ENCODE measurements at regions not wholly inside any gene's neighbourhood (a gene's known extent, or its start where the extent isn't known, plus 50 kb on each side); places are given as distances from the start of the nearest gene placed in this dataset.

DNA sequence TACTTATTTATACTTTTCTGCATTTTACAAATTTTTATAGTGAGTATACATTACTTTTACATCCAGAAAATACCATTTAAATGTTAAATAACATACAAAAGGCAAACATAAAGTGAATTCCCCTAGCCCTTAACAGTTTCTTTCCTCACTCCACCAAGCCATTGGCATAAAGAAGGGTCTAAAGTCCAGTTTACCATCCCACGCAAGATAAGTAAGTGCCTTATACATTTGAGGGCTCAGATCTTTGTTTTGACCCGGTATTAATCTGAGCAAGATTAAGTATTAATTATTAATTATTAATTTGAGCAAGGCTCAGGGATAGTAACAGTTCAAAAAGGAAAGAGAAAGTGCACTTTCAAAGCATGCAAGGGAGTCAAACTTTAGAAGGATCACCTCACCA lies 182.9 kb downstream of the DICER1 start:
- no peak for DNase-seq
- Histone ChIP-seq H3K9me3 (ENCODE audit: control insufficient read depth, low read length) (no peaks in the 10 kb centered on the region), H3K27me3 (replicated peaks; ENCODE audit: control insufficient read depth, insufficient read depth, low read length, poor library complexity, severe bottlenecking) (peaks cover 3% of the 10 kb centered on the region), H3K36me3 (ENCODE audit: control insufficient read depth, insufficient read depth, low read length) (no peaks in the 10 kb centered on the region), H3K27ac (ENCODE audit: insufficient read depth, low read length, poor library complexity, severe bottlenecking) (no peak overlapping the region), H3K4me1 (ENCODE audit: control insufficient read depth, insufficient read depth, low read length, poor library complexity, severe bottlenecking) (no peaks in the 10 kb centered on the region), H3K4me3 (ENCODE audit: insufficient read depth, low read depth, low read length, poor library complexity, severe bottlenecking) (no peak overlapping the region)

- DNase-seq: no peak
- no peak overlapping the region for H3K27ac ChIP-seq (ENCODE audit: insufficient read depth, low read length, poor library complexity, severe bottlenecking)
- no peaks in the 10 kb centered on the region for H3K9me3 ChIP-seq (ENCODE audit: control insufficient read depth, low read length)
- H3K4me3 ChIP-seq (ENCODE audit: insufficient read depth, low read depth, low read length, poor library complexity, severe bottlenecking): no peak overlapping the region
- no peaks in the 10 kb centered on the region for H3K4me1 ChIP-seq (ENCODE audit: control insufficient read depth, insufficient read depth, low read length, poor library complexity, severe bottlenecking)
- no peaks in the 10 kb centered on the region for H3K27me3 ChIP-seq (replicated peaks; ENCODE audit: control insufficient read depth, insufficient read depth, low read length, poor library complexity, severe bottlenecking)
- no peaks in the 10 kb centered on the region for H3K36me3 ChIP-seq (ENCODE audit: control insufficient read depth, insufficient read depth, low read length)
Measured at GRCh38 chr14:94971750-94972149, 185.6 kb downstream of the DICER1 start.

GRCh38 chr14:94970941-94971730 lies 186.2 kb downstream of the DICER1 start:
- Histone ChIP-seq H3K9me3 (ENCODE audit: control insufficient read depth, low read length) (no peaks in the 10 kb centered on the region), H3K36me3 (ENCODE audit: control insufficient read depth, insufficient read depth, low read length) (no peaks in the 10 kb centered on the region), H3K27ac (ENCODE audit: insufficient read depth, low read length, poor library complexity, severe bottlenecking) (no peak overlapping the region), H3K27me3 (replicated peaks; ENCODE audit: control insufficient read depth, insufficient read depth, low read length, poor library complexity, severe bottlenecking) (no peaks in the 10 kb centered on the region), H3K4me3 (ENCODE audit: insufficient read depth, low read depth, low read length, poor library complexity, severe bottlenecking) (no peak overlapping the region), H3K4me1 (ENCODE audit: control insufficient read depth, insufficient read depth, low read length, poor library complexity, severe bottlenecking) (no peaks in the 10 kb centered on the region)
- DNase-seq: no peak

DNA sequence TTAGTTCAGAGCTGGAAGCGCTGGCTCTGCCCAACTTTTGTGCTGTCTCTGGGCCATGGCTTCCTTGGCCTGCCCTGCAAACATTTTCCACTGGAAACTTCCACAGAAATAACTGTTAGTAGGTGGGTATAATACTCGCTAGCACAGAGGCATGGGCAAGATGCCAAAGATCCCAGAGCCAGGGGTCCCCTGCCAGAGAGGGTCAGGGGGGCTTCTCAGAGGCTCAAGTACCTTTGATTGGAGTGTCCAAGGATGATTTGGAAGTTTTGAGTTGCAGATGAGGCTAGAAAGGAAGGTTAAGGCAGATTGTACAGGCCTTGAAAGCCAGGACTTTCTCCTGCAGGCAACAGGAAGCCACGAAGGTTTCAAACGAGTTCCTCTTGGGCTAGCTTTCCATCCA lies 187.6 kb downstream of the DICER1 start:
- H3K27me3 ChIP-seq (replicated peaks; ENCODE audit: control insufficient read depth, insufficient read depth, low read length, poor library complexity, severe bottlenecking): no peaks in the 10 kb centered on the region
- H3K4me1 ChIP-seq (ENCODE audit: control insufficient read depth, insufficient read depth, low read length, poor library complexity, severe bottlenecking): no peaks in the 10 kb centered on the region
- no peaks in the 10 kb centered on the region for H3K36me3 ChIP-seq (ENCODE audit: control insufficient read depth, insufficient read depth, low read length)
- H3K9me3 ChIP-seq (ENCODE audit: control insufficient read depth, low read length): no peaks in the 10 kb centered on the region
- H3K4me3 ChIP-seq (ENCODE audit: insufficient read depth, low read depth, low read length, poor library complexity, severe bottlenecking): no peak overlapping the region
- no peak for DNase-seq
- no peak overlapping the region for H3K27ac ChIP-seq (ENCODE audit: insufficient read depth, low read length, poor library complexity, severe bottlenecking)

DNA sequence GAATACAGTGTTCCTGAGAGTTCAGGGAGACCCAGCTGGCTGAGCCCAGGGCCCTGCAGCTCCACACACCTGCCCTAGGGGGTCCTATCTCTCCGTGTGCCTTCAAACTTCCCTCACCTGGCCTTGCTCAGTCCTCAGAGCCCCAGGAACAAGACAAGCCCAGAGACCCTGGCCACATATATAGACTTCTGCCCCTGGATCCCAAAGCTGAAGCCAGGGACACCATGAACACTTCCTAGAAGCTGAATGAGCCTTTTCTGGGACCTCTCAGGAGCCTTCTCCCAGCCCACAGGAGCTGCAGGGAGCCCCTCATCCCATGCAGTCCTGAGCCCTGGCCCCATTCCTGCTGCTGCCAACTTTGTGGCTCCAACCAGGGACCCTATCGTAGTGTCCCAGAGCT lies 190.5 kb downstream of the DICER1 start:
- no peak for DNase-seq
- H3K27ac ChIP-seq (ENCODE audit: insufficient read depth, low read length, poor library complexity, severe bottlenecking): no peak overlapping the region
- no peaks in the 10 kb centered on the region for H3K9me3 ChIP-seq (ENCODE audit: control insufficient read depth, low read length)
- H3K27me3 ChIP-seq (replicated peaks; ENCODE audit: control insufficient read depth, insufficient read depth, low read length, poor library complexity, severe bottlenecking): no peaks in the 10 kb centered on the region
- H3K36me3 ChIP-seq (ENCODE audit: control insufficient read depth, insufficient read depth, low read length): no peaks in the 10 kb centered on the region
- H3K4me3 ChIP-seq (ENCODE audit: insufficient read depth, low read depth, low read length, poor library complexity, severe bottlenecking): no peak overlapping the region
- no peaks in the 10 kb centered on the region for H3K4me1 ChIP-seq (ENCODE audit: control insufficient read depth, insufficient read depth, low read length, poor library complexity, severe bottlenecking)

GRCh38 chr14:94966344-94966743 lies 191.0 kb downstream of the DICER1 start:
- no peak for DNase-seq
- Histone ChIP-seq H3K27ac (ENCODE audit: insufficient read depth, low read length, poor library complexity, severe bottlenecking) (no peak overlapping the region), H3K4me1 (ENCODE audit: control insufficient read depth, insufficient read depth, low read length, poor library complexity, severe bottlenecking) (no peaks in the 10 kb centered on the region), H3K9me3 (ENCODE audit: control insufficient read depth, low read length) (no peaks in the 10 kb centered on the region), H3K4me3 (ENCODE audit: insufficient read depth, low read depth, low read length, poor library complexity, severe bottlenecking) (no peak overlapping the region), H3K36me3 (ENCODE audit: control insufficient read depth, insufficient read depth, low read length) (no peaks in the 10 kb centered on the region), H3K27me3 (replicated peaks; ENCODE audit: control insufficient read depth, insufficient read depth, low read length, poor library complexity, severe bottlenecking) (no peaks in the 10 kb centered on the region)

GRCh38 chr14:94965551-94966313 lies 191.6 kb downstream of the DICER1 start:
- no peaks in the 10 kb centered on the region for H3K9me3 ChIP-seq (ENCODE audit: control insufficient read depth, low read length)
- no peaks in the 10 kb centered on the region for H3K4me1 ChIP-seq (ENCODE audit: control insufficient read depth, insufficient read depth, low read length, poor library complexity, severe bottlenecking)
- no peaks in the 10 kb centered on the region for H3K27me3 ChIP-seq (replicated peaks; ENCODE audit: control insufficient read depth, insufficient read depth, low read length, poor library complexity, severe bottlenecking)
- DNase-seq: no peak
- no peak overlapping the region for H3K27ac ChIP-seq (ENCODE audit: insufficient read depth, low read length, poor library complexity, severe bottlenecking)
- no peak overlapping the region for H3K4me3 ChIP-seq (ENCODE audit: insufficient read depth, low read depth, low read length, poor library complexity, severe bottlenecking)
- no peaks in the 10 kb centered on the region for H3K36me3 ChIP-seq (ENCODE audit: control insufficient read depth, insufficient read depth, low read length)

GRCh38 chr14:94964931-94965330 lies 192.4 kb downstream of the DICER1 start:
- no peak overlapping the region for H3K4me3 ChIP-seq (ENCODE audit: insufficient read depth, low read depth, low read length, poor library complexity, severe bottlenecking)
- no peaks in the 10 kb centered on the region for H3K27me3 ChIP-seq (replicated peaks; ENCODE audit: control insufficient read depth, insufficient read depth, low read length, poor library complexity, severe bottlenecking)
- DNase-seq: no peak
- no peaks in the 10 kb centered on the region for H3K4me1 ChIP-seq (ENCODE audit: control insufficient read depth, insufficient read depth, low read length, poor library complexity, severe bottlenecking)
- H3K9me3 ChIP-seq (ENCODE audit: control insufficient read depth, low read length): no peaks in the 10 kb centered on the region
- no peaks in the 10 kb centered on the region for H3K36me3 ChIP-seq (ENCODE audit: control insufficient read depth, insufficient read depth, low read length)
- H3K27ac ChIP-seq (ENCODE audit: insufficient read depth, low read length, poor library complexity, severe bottlenecking): no peak overlapping the region

- no peak for DNase-seq
- H3K27me3 ChIP-seq (replicated peaks; ENCODE audit: control insufficient read depth, insufficient read depth, low read length, poor library complexity, severe bottlenecking): no peaks in the 10 kb centered on the region
- no peaks in the 10 kb centered on the region for H3K9me3 ChIP-seq (ENCODE audit: control insufficient read depth, low read length)
- no peak overlapping the region for H3K4me3 ChIP-seq (ENCODE audit: insufficient read depth, low read depth, low read length, poor library complexity, severe bottlenecking)
- H3K4me1 ChIP-seq (ENCODE audit: control insufficient read depth, insufficient read depth, low read length, poor library complexity, severe bottlenecking): no peaks in the 10 kb centered on the region
- no peak overlapping the region for H3K27ac ChIP-seq (ENCODE audit: insufficient read depth, low read length, poor library complexity, severe bottlenecking)
- no peaks in the 10 kb centered on the region for H3K36me3 ChIP-seq (ENCODE audit: control insufficient read depth, insufficient read depth, low read length)
Measured at GRCh38 chr14:94964181-94964580, 193.1 kb downstream of the DICER1 start.

GRCh38 chr14:94963051-94963450 lies 193.1 kb upstream of the GSC start:
- DNase-seq: no peak
- Histone ChIP-seq H3K36me3 (ENCODE audit: control insufficient read depth, insufficient read depth, low read length) (no peaks in the 10 kb centered on the region), H3K27me3 (replicated peaks; ENCODE audit: control insufficient read depth, insufficient read depth, low read length, poor library complexity, severe bottlenecking) (no peaks in the 10 kb centered on the region), H3K27ac (ENCODE audit: insufficient read depth, low read length, poor library complexity, severe bottlenecking) (no peak overlapping the region), H3K9me3 (ENCODE audit: control insufficient read depth, low read length) (no peaks in the 10 kb centered on the region), H3K4me3 (ENCODE audit: insufficient read depth, low read depth, low read length, poor library complexity, severe bottlenecking) (no peak overlapping the region), H3K4me1 (ENCODE audit: control insufficient read depth, insufficient read depth, low read length, poor library complexity, severe bottlenecking) (no peaks in the 10 kb centered on the region)
